ENCODE measurements at regions not wholly inside any gene's neighbourhood (a gene's known extent, or its start where the extent isn't known, plus 50 kb on each side); places are given as distances from the start of the nearest gene placed in this dataset.

- TF ChIP-seq JUND (IDR thresholded peaks at IDR 0.05) (no peak), CEBPB (IDR thresholded peaks at IDR 0.05; ENCODE audit: low read depth) (no peak), SP1 (IDR thresholded peaks at IDR 0.05; ENCODE audit: low read depth) (no peak), POLR2AphosphoS5 (IDR thresholded peaks at IDR 0.05; ENCODE audit: low read depth, low read length) (no peak)
Observed at GRCh38 chr14:76697246-76697905, 63.9 kb upstream of the VASH1 start (continued).

- CTCF ChIA-PET: no interaction called here
- no peaks in the 10 kb centered on the region for H3K36me3 ChIP-seq (ENCODE audit: control insufficient read depth in 1 of 2, insufficient read depth in 2 of 2, low read length in 2 of 2)
- RAD21 ChIA-PET (ENCODE audit: low non-redundant PET in 1 of 2, low total read pairs in 2 of 2, uncharacterized antibody in 2 of 2, unreplicated experiment in 2 of 2): no interaction called here
- no peaks in the 10 kb centered on the region for H3K27me3 ChIP-seq (ENCODE audit: insufficient read depth, low read length)
- H3K79me2 ChIP-seq (ENCODE audit: insufficient read depth, low read length): no peaks in the 10 kb centered on the region
- TF ChIP-seq CEBPB (IDR thresholded peaks at IDR 0.05; ENCODE audit: low read depth) (no peak), ATF3 (IDR thresholded peaks at IDR 0.05) (no peak), ZFX (IDR thresholded peaks at IDR 0.05) (no peak), ZNF274 (IDR thresholded peaks at IDR 0.05; ENCODE audit: low read depth, low read length) (no peak), EZH2phosphoT487 (IDR thresholded peaks at IDR 0.05; ENCODE audit: borderline replicate concordance) (no peak), SIN3A (IDR thresholded peaks at IDR 0.05; ENCODE audit: low read depth) (no peak), MAX (IDR thresholded peaks at IDR 0.05) (no peak), FOSL1 (IDR thresholded peaks at IDR 0.05; ENCODE audit: low read depth) (no peak)
- H3K27ac ChIP-seq (ENCODE audit: low read depth, low read length): no peak overlapping the region
- ATAC-seq: no peak
- H3K9ac ChIP-seq (ENCODE audit: low read length): no peak overlapping the region
- DNase-seq (ENCODE audit: low read depth, low spot score): no peak
- POLR2A ChIA-PET: no interaction called here
- no peak overlapping the region for H3K4me3 ChIP-seq (replicated peaks in 1 of 2; ENCODE audit: low read depth in 1 of 2, low read length in 2 of 2)
- H3K4me1 ChIP-seq (ENCODE audit: control insufficient read depth in 1 of 2, insufficient read depth in 2 of 2, low read length in 2 of 2): peaks cover 0 to 7% of the 10 kb centered on the region in 2 experiments; a peak in 2 of 4 replicates
- no peak overlapping the region for H3K4me2 ChIP-seq (ENCODE audit: low read length)
- BruUV-seq (replicated peaks): no TSS peak
- no peak overlapping the region for H2AFZ ChIP-seq (ENCODE audit: low read depth, low read length, poor library complexity, severe bottlenecking)
- intact Hi-C loops (cut with micrococcal nuclease): no loop called here
- H3K9me3 ChIP-seq (ENCODE audit: control insufficient read depth in 1 of 2, insufficient read depth in 1 of 2, low read depth in 1 of 2, low read length in 2 of 2): no peaks in the 10 kb centered on the region
- no peaks in the 10 kb centered on the region for H3K9me2 ChIP-seq (ENCODE audit: insufficient read depth)
- no peaks in the 10 kb centered on the region for H4K20me1 ChIP-seq (ENCODE audit: insufficient read depth)
Observed at GRCh38 chr14:76698191-76698590, 63.1 kb upstream of the VASH1 start.
